ENCODE measurements at regions not wholly inside any gene's neighbourhood (a gene's known extent, or its start where the extent isn't known, plus 50 kb on each side); places are given as distances from the start of the nearest gene placed in this dataset.
A peak's percentile ranks its signal among the peaks of the same experiment; 100 is the strongest.

DNA sequence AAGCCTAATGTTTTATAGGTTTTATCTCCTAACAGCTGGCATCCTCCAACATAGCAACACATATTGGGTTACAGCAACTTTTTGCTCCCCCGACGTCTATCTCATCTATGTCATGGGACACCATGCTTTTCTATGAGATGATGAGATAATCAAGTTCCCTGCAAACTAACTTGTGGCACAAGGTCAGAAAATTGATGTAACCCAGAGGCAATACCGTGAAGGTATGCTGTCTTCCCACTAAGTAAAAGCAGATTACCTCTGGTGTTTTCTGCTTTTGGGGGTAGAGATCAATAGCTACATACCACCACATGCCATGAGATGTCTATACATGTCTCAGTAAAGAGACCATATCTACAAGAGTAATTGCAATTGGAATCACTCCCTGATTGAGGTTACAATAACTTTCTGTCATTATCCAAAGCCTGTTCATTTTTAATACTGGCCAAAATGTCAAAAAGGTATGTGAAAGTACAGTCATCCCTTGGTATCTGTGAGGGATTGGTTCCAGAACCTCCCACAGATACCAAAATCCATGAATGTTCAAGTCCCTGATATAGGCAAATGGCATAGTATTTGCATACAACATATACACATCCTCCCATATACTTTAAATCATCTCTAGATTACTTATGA, 131.3 kb downstream of the CYSLTR2 start:
- H3K9me3 Mint-ChIP-seq, result no peaks in the 10 kb centered on the region
- no peak overlapping the region for H3K27ac Mint-ChIP-seq
- DNase-seq, result no peak
- no peak for ATAC-seq (replicated peaks)
- no peaks in the 10 kb centered on the region for H3K36me3 Mint-ChIP-seq (ENCODE audit: insufficient read depth)
- H3K4me3 Mint-ChIP-seq, result no peak overlapping the region
- no peaks in the 10 kb centered on the region for H3K27me3 Mint-ChIP-seq
- H3K4me1 Mint-ChIP-seq (ENCODE audit: low read depth in 2 of 2), result no peaks in the 10 kb centered on the region

- DNase-seq, result no peak
- H3K9me3 Mint-ChIP-seq, result no peaks in the 10 kb centered on the region
- no peak overlapping the region for H3K4me3 Mint-ChIP-seq
- H3K36me3 Mint-ChIP-seq (ENCODE audit: insufficient read depth), result no peaks in the 10 kb centered on the region
- no peaks in the 10 kb centered on the region for H3K4me1 Mint-ChIP-seq (ENCODE audit: low read depth in 2 of 2)
- no peak overlapping the region for H3K27ac Mint-ChIP-seq
- no peak for ATAC-seq (replicated peaks)
- no peaks in the 10 kb centered on the region for H3K27me3 Mint-ChIP-seq
These were observed 136.5 kb downstream of the CYSLTR2 start for GRCh38 chr13:48790199-48790598.

DNA sequence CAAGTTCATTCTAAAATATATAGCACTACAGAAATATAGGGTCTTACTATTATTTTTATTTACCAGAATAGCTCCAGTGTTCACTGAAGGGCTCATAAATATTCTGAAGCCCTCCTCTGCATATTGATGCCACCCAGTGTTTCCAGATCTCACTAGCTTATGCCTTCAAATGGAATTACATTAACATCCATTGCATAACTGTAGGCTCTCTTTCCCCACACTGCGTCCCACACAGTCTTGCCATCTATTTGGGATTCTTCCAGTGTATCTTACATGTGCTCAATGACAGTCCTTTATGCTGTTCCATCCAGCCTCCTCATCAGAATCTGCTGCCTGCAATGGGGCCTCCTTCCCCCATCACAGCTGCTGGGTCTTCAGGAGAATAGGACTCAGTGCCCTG, 137.2 kb downstream of the CYSLTR2 start:
- no peaks in the 10 kb centered on the region for H3K9me3 Mint-ChIP-seq
- DNase-seq (no peak), ATAC-seq (replicated peaks) (no peak)
- H3K4me1 Mint-ChIP-seq (ENCODE audit: low read depth in 2 of 2), result no peaks in the 10 kb centered on the region
- no peak overlapping the region for H3K4me3 Mint-ChIP-seq
- no peaks in the 10 kb centered on the region for H3K36me3 Mint-ChIP-seq (ENCODE audit: insufficient read depth)
- H3K27ac Mint-ChIP-seq, result no peak overlapping the region
- no peaks in the 10 kb centered on the region for H3K27me3 Mint-ChIP-seq

- no peak overlapping the region for H3K27ac Mint-ChIP-seq
- H3K4me3 Mint-ChIP-seq, result no peak overlapping the region
- DNase-seq, result no peak
- no peaks in the 10 kb centered on the region for H3K36me3 Mint-ChIP-seq (ENCODE audit: insufficient read depth)
- no peaks in the 10 kb centered on the region for H3K9me3 Mint-ChIP-seq
- no peaks in the 10 kb centered on the region for H3K4me1 Mint-ChIP-seq (ENCODE audit: low read depth in 2 of 2)
- ATAC-seq (replicated peaks), result no peak
- peaks cover 0 to 13% of the 10 kb centered on the region in 2 donors for H3K27me3 Mint-ChIP-seq
These were observed 143.4 kb downstream of the CYSLTR2 start for GRCh38 chr13:48797127-48797526.

DNA sequence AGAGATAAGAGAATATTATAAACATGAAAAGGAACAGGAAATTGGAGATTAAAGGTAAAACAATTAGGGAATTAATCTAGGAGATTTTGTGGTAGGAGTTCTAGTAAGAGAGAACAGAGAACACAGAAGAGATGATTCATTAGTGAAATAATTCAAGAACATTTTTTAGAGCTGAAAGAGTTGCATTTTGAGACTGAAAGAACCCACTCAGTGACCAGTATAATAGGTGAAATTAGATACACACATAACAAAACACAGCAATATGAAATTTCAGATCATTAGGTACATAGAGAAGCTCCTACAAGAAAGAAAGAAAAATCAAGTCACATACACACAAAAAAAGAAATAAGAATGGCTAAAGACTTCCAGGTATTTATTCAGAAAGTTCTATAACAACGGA, 144.0 kb downstream of the CYSLTR2 start:
- no peaks in the 10 kb centered on the region for H3K4me1 Mint-ChIP-seq (ENCODE audit: low read depth in 2 of 2)
- no peak overlapping the region for H3K27ac Mint-ChIP-seq
- H3K27me3 Mint-ChIP-seq, result peaks cover 0 to 13% of the 10 kb centered on the region in 2 donors
- no peaks in the 10 kb centered on the region for H3K36me3 Mint-ChIP-seq (ENCODE audit: insufficient read depth)
- DNase-seq (no peak), ATAC-seq (replicated peaks) (no peak)
- H3K4me3 Mint-ChIP-seq, result no peak overlapping the region
- H3K9me3 Mint-ChIP-seq, result no peaks in the 10 kb centered on the region

GRCh38 chr13:48798180-48798579, 144.5 kb downstream of the CYSLTR2 start:
- Mint-ChIP-seq H3K4me3 (no peak overlapping the region), H3K27ac (no peak overlapping the region), H3K9me3 (no peaks in the 10 kb centered on the region), H3K36me3 (ENCODE audit: insufficient read depth) (no peaks in the 10 kb centered on the region), H3K27me3 (peaks cover 0 to 13% of the 10 kb centered on the region in 2 donors), H3K4me1 (ENCODE audit: low read depth in 2 of 2) (no peaks in the 10 kb centered on the region)
- ATAC-seq (replicated peaks) (no peak), DNase-seq (no peak)

DNA sequence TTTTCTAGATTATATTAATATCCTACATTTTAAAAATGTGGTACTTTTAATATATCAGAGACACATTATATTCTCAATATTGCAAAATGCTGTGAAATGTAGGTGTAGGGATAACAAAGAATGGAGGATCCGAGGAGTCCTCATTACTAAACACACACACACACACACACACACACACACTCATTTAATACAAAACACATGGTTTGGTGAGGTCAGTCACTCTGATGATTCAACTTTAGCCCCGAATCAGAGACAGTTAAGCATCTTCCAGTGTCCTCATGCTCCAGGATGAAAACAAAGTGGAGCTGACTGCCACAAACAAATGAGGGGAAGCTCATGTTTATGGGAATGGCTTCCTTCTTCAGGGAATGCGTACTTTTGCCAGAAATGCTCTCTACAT, 147.5 kb downstream of the CYSLTR2 start:
- Mint-ChIP-seq H3K4me3 (no peak overlapping the region), H3K9me3 (no peaks in the 10 kb centered on the region), H3K36me3 (ENCODE audit: insufficient read depth) (no peaks in the 10 kb centered on the region), H3K4me1 (ENCODE audit: low read depth in 2 of 2) (peaks cover 7% of the 10 kb centered on the region in 2 donors), H3K27me3 (peaks cover 0 to 10% of the 10 kb centered on the region in 2 donors), H3K27ac (no peak overlapping the region)
- no peak for DNase-seq
- ATAC-seq (replicated peaks), result no peak

- no peaks in the 10 kb centered on the region for H3K36me3 Mint-ChIP-seq (ENCODE audit: insufficient read depth)
- no peaks in the 10 kb centered on the region for H3K27me3 Mint-ChIP-seq
- peak; percentile 49 for ATAC-seq (replicated peaks)
- peak overlapping the region in 1 of 2 donors; percentile 6 for H3K4me3 Mint-ChIP-seq
- no peak for DNase-seq
- no peaks in the 10 kb centered on the region for H3K9me3 Mint-ChIP-seq
- H3K27ac Mint-ChIP-seq, result peak overlapping the region; percentile 38 to 52
- peaks cover 11 to 12% of the 10 kb centered on the region in 2 donors for H3K4me1 Mint-ChIP-seq (ENCODE audit: low read depth in 2 of 2)
These were observed 151.3 kb downstream of the CYSLTR2 start for GRCh38 chr13:48804821-48805601.

GRCh38 chr13:48806522-48806921, 152.8 kb downstream of the CYSLTR2 start:
- no peak for ATAC-seq (replicated peaks)
- DNase-seq, result no peak
- peak overlapping the region in 1 of 2 donors; percentile 9 for H3K27ac Mint-ChIP-seq
- H3K27me3 Mint-ChIP-seq, result no peaks in the 10 kb centered on the region
- peaks cover 11 to 12% of the 10 kb centered on the region in 2 donors for H3K4me1 Mint-ChIP-seq (ENCODE audit: low read depth in 2 of 2)
- no peaks in the 10 kb centered on the region for H3K36me3 Mint-ChIP-seq (ENCODE audit: insufficient read depth)
- H3K9me3 Mint-ChIP-seq, result no peaks in the 10 kb centered on the region
- H3K4me3 Mint-ChIP-seq, result no peak overlapping the region

DNA sequence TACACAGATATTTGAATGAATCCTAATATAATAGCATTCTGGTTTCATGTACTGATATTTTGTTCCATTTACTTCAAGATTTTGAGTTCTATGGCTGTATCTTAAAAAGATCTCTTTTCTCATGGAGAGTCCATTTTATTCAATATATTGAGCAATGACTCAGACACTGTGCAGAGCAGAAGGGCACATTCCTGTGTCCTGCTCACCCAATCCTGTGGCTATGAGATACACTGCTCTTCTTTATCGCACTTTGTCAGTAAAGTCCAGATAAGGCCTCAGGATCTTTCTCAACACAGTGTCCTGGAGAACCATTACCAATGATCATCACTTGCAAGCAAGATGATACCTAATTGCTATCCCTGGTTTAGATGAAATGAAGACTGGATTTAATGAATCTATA, 155.0 kb downstream of the CYSLTR2 start:
- Mint-ChIP-seq H3K27ac (no peak overlapping the region), H3K27me3 (peaks cover 0 to 7% of the 10 kb centered on the region in 2 donors)
- DNase-seq, result no peak

DNA sequence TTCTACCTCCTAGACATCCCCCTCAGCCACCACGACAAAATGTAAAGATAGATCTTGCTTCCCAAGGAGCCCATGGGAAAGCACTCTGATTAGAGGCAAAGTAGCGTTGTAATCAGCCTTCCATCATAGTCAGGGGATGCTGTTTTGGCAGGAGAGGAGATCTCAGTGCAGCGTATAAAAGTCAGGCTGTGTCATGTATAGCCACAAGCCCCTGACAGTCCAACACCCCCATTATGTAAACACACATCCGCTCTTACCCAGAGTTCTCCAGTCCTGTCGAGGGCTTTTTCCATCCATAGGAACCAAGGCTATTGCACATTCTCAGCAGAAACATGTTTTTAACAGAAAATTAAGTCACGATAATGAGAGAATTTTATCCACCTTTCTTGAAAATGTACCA, 156.3 kb downstream of the CYSLTR2 start:
- ATAC-seq (replicated peaks) (no peak), DNase-seq (no peak)
- Mint-ChIP-seq H3K4me3 (no peak overlapping the region), H3K4me1 (ENCODE audit: low read depth in 2 of 2) (peaks cover 10 to 11% of the 10 kb centered on the region in 2 donors), H3K27ac (no peak overlapping the region), H3K27me3 (peaks cover 0 to 7% of the 10 kb centered on the region in 2 donors), H3K9me3 (no peaks in the 10 kb centered on the region), H3K36me3 (ENCODE audit: insufficient read depth) (no peaks in the 10 kb centered on the region)

More for the DNA sequence above, 155.0 kb downstream of the CYSLTR2 start:
- Mint-ChIP-seq H3K4me1 (ENCODE audit: low read depth in 2 of 2) (peaks cover 11 to 12% of the 10 kb centered on the region in 2 donors), H3K36me3 (ENCODE audit: insufficient read depth) (no peaks in the 10 kb centered on the region), H3K4me3 (no peak overlapping the region), H3K9me3 (no peaks in the 10 kb centered on the region)
- ATAC-seq (replicated peaks), result no peak

GRCh38 chr13:48813518-48813917, 159.8 kb downstream of the CYSLTR2 start:
- H3K27me3 Mint-ChIP-seq, result peaks cover 0 to 7% of the 10 kb centered on the region in 2 donors
- peaks cover 10 to 11% of the 10 kb centered on the region in 2 donors for H3K4me1 Mint-ChIP-seq (ENCODE audit: low read depth in 2 of 2)
- no peak for DNase-seq
- no peak overlapping the region for H3K4me3 Mint-ChIP-seq
- no peaks in the 10 kb centered on the region for H3K36me3 Mint-ChIP-seq (ENCODE audit: insufficient read depth)
- H3K9me3 Mint-ChIP-seq, result no peaks in the 10 kb centered on the region
- H3K27ac Mint-ChIP-seq, result no peak overlapping the region
- ATAC-seq (replicated peaks), result no peak

GRCh38 chr13:48816700-48817099, 159.0 kb upstream of the FNDC3A start:
- H3K4me3 Mint-ChIP-seq, result peak overlapping the region; percentile 68 to 70
- no peaks in the 10 kb centered on the region for H3K9me3 Mint-ChIP-seq
- ATAC-seq (replicated peaks) (no peak), DNase-seq (no peak)
- H3K27me3 Mint-ChIP-seq, result peaks cover 0 to 7% of the 10 kb centered on the region in 2 donors
- H3K27ac Mint-ChIP-seq, result peak overlapping the region; percentile 75 to 77
- peaks cover 10 to 11% of the 10 kb centered on the region in 2 donors for H3K4me1 Mint-ChIP-seq (ENCODE audit: low read depth in 2 of 2)
- H3K36me3 Mint-ChIP-seq (ENCODE audit: insufficient read depth), result no peaks in the 10 kb centered on the region
